HPDE6-E6E7 (cell line): ENCODE measurements at regions not wholly inside any gene's neighbourhood (a gene's known extent, or its start where the extent isn't known, plus 50 kb on each side); places are given as distances from the start of the nearest gene placed in this dataset.
"Not testable (repeated sequence)": the region's sequence is repeated elsewhere in the genome, so short reads cannot be mapped to it uniquely, and the experiment has no call there.

Source experiments
- DNase-seq: peaks from one replicate; pipeline ENCODE4 v3.0.0; 2011; ENCODE audit warnings: missing footprints; ENCODE audit errors: extremely low spot score

DNA sequence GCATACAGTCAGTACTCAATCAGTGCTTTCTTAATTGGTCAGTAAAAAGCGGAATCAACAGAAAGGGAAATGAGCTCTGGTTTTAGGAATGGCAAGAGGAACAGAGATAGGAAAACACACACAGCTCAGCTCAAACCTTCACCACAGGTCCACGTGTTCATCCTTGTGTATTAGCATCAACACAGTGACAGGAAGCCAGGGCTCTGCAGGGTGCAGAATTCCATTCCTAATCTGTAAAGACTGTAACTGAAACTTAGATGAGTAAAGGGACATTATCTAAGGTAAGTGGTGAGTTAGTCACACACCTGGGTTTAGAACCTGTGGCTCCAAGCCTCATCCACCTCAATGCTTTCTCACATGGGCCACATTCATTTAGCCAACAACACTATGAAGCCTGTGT lies 1242.2 kb upstream of the TMEM132C start:
- no peak for DNase-seq

DNA sequence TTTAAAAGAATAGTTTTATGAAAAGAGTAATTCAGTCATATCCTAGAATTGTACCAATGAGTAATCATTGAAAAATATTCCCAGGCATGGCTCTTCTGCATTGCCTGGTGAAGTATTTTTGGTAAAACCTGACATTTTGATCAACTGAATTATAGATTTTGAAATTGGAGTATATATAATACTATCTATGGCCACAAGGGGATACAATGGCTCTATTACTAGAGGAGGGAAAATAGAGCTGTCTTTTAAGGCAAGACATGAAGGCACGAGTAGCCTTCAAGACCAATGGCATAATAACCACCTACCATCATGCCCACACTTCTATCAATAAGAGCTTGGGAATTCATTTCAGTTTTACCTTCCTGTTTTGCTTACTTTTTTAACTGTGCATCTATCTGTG lies 1241.4 kb upstream of the TMEM132C start:
- DNase-seq = peak; percentile 8

DNA sequence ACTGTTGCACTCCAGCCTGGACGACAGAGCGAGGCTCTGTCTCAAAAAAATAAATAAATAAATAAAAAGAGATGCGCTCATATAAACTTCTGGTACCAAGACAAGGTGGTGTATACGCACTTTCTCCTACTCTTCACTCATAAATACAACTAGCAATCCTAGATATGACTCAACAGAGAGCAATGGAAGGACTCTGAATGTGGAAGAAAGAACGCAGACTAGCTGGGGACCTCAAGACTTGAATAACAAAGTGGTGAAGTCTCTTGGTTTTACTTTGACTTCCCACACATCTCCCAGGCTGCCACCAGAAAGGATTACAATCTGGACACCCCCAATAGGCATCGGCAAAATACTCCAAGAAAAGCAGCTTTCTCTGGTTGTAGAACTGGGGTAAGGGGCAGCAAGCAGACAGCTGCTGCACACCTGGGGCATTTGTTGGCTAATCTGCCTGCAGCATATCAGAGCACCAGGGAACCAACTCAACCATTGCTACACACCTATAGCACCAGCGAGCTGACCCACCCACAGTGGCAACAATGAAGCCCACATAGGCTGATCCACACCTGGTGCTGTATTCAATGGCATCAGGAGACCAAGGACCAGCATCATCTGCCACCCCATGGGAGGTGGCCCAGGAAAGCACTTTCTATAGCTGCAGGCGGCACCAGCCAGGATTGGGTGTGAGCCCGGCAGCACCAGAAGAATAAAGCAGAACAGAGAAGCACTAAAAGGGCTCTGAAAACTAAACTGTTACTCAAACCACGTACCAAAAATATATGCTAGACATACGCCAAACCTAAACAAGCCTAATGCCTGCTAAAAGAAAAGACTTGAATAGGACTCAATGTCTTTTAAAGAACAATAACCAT lies 1231.7 kb upstream of the TMEM132C start:
- no peak for DNase-seq

DNA sequence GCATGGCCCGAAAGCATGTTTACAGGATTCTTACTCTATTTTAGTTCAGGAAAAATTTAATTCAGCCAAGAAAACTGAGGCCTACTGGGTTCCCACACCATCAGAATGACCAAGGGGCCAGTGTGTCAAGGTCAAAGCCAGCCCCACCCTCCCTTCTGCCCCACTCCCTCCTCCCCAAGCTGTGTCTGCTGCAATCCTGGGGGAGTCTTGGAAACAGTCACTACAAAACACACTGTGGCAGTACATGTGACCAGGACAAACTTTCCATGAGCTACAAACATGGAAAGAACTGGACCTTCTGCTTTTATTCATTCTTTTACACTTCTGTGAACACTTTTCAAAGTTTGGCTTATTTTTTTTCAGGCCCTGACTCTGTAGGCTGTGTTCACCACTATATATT lies 1228.8 kb upstream of the TMEM132C start:
- DNase-seq = no peak

DNA sequence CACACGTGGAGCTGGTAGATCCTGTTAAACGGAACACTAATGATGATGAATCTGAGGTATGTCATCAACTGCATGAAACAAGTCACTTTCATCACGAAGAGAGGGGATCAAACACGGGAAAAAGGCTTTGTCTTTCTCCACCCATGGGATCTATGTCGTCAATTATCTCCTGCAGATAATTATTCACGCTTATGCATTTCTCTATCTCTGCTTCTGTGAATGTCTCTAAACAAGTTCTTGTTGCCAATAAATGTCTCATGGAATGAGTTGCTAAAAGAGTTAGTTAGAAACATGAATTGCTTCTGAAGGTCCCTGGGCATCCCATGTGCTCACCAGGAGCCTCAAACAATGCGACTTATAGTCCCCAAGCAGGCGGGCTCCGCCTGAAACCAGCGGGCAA lies 1228.2 kb upstream of the TMEM132C start:
- DNase-seq = no peak

DNA sequence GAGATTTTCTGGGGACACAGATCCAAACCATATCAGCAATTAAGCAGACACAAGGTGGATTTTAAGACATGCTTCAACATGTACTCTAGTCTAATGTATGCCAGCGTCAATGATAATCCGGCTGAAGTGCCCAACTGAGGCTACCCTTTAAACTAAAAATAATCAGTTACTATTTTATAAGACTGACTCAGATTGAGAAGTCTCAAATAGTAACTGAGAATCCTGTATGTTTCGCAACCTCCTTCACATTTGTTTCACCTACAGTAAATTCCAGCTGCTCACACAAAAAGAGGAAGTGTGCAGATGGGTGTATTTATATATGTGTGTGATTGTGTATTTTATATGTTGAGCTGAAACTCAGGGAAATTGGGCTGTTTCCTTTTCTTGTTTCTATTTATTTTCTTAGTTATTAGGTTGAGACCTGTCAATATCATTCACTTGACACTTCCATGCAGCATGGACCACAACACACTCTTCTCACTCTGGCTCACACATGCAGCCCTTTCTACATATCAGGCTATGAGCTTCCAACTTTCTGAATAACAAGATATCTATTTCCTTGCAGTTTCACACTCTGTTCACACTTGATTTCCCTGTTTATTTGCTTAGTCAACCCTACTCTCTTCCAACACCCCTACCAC lies 1224.9 kb upstream of the TMEM132C start:
- DNase-seq = no peak

DNA sequence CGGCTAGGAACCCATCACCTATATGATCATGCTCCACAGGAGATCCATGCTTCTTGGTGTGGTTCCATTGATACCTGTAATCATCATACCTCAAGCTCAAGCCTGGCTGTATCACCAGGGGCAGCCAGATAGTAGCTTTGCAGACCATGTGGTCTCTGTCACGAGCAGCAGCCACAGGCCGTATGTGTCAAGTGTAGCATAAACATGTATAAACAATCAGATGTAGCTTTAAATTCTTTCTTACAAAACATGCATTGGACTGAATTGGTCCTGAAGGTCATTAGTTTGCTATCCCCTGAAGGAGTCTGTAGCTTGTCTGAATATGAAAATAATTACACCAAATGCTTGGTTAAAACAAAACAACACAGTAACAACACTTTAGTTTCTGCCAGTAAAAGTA lies 1223.2 kb upstream of the TMEM132C start:
- DNase-seq = no peak

DNA sequence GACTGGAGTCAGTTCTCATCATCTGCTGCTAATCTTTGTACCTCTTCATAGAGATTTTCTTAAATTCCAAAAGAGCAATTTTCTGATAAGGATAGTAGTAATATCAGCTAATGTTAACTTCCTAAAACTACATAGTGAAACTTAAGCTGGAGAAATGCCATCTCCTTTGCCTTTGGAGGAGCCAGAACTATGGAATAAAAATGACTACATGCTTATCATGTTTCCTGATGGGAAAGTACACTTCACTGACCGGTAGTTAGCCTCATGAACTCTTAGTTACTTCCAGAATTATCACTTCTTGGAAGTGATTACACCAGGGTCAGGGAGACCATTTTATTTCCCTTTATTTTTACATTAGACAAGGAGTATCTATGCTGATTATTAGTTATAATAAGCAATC lies 1222.1 kb upstream of the TMEM132C start:
- DNase-seq = no peak

DNA sequence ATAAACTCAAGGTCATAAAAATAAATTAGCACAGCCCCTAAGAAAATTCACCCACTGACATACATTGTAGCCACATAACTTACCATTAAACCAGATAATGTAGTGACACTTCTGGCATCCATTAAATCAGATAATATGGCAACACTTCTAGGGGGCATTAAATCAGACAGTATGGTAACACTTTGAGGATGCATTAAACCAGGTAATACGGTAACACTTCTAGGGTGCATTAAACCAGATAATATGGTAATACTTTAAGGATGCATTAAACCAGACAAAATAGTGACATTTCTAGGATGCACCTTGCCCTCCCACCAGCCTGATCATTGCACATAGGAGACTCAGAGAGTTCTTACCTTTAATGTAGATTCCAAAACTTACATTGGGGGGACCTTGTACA lies 1220.5 kb upstream of the TMEM132C start:
- no peak for DNase-seq

DNA sequence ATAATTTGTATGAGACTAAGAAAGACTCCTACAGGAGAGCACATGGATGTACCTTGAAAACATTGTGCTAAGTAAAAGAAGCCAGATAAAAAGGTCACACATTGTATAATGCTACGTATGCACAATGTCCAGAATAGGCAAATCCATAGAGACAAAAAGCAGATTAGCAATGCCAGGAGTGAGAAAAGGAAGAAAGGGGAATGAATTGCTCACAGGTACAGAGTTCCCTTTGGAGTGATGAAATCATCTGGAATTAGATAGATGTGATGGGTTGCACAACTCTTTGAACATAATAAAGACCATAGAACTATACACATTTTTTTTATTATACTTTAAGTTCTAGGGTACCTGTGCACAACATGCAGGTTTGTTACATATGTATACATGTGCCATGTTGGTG lies 1218.9 kb upstream of the TMEM132C start:
- DNase-seq = no peak

DNA sequence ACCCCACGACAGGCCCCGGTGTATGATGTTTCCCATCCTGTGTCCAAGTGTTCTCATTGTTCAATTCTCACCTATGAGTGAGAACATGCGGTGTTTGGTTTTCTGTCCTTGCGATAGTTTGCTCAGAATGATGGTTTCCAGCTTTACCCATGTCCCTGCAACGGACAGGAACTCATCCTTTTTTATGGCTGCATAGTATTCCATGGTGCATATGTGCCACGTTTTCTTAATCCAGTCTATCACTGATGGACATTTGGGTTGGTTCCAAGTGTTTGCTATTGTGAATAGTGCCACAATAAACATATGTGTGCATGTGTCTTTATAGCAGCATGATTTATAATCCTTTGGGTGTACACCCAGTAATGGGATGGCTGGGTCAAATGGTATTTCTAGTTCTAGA lies 1218.4 kb upstream of the TMEM132C start:
- DNase-seq = not testable (repeated sequence)

DNA sequence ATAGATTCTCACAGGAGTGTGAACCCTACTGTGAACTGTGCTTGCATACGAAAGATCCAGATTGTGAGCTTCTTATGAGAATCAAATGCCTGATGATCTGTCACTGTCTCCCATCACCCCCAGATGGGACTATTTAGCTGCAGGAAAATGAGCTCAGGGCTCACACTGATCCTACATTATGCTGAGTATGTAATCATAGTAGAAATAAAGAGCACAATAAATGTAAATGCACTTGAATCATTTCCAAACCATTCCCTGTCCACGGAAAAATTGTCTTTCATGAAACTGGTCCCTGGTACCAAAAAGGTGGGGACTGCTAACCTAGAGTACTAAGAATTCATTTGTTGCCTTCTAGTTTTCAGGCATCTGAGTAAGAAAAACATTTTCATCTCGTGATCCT lies 1215.8 kb upstream of the TMEM132C start:
- no peak for DNase-seq

DNA sequence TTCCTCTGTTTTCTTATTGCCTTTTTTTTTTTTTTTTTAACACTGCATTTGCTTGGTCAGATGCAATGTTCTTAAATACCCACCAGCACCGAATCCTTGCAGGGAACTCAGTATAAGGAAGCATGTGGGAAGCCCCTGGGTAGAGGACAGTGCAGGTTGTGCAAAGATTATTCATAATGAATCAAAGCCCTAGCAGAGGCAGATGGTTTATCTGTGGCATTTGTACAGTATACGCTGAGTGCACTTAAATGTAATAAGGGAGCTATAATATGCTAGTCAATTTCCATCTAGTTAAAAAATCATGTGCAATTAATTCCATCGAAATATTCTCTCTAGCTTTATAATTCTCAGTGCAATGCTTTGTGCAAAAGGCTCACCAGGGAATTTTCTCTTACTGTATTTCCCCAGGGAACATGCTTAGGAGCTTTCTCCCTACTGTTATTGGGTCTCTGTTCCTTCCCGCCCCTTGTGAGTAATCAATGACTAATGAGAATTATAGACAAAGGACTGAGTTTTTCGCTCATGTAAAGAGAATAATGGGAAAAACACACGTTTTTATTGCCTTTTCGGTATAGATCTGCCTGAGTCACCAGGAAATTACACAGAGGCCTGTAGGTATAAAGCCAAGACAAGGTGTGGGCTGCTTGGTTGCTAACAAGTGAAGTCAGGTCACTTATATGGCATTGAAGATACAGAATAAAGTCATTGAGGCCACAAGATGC lies 1214.3 kb upstream of the TMEM132C start:
- peak; percentile 58 for DNase-seq

DNA sequence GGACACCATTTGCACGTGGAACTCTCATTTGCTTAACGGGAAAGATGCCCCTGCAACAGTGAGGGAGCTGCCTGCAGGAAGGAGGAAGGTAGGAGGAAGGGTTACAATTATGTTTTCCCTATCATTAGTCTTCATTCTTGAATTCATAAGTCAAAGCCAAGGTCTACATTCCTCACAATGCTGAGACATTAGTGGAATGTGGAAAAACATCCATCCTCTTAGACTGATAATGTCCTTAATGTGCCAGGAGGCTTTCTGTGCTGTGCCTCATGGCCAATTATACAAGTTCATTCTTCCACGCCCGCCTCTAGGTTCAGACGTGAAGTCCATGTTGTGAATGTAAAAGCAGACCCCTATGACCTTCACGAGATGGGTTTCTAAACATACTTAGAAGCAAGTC lies 1212.4 kb upstream of the TMEM132C start:
- no peak for DNase-seq

DNA sequence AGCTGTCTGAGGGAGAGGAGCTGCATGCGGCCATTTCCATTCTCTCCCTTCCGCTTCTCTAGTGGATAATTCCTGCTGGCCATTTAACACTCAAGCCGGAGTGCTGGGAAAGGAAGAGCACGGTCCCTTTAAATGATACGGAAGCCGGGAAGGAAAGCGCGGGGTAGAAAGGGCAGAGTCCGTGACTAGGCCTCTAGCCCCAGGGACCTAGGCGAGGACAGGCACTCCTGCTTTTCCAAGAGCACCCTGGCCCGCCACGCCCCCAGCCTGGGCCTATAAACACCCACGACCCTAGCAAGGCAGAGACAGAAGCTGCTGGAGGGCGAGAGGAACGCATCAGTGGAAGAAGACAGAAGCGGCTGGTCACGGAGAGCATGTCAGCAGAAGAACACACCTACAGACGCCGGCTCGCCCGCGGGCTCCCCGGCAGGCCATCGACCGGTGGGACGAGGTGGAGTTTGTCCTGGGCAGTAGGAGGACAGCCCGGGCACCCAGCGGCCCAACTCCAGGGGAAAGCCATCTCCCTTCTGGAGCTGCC lies 1206.6 kb upstream of the TMEM132C start:
- no peak for DNase-seq

DNA sequence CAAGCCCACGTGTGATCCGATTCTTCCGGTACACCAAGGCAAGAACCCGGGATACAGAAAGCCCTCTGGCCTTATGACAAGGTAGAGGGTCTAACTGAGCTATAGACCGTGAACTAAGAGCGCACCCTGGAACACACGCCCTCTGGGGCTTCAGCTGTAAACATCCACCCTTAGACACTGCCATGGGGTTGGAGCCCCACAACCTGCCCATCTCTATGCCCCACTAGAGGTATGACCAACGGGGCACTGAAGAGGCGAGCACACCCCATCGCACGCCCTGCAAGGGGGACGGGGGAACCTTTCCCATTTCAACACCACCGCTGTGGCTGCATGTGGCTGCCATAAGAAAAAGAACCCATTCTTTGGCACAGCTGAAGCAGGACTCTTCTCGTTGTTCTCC lies 1206.0 kb upstream of the TMEM132C start:
- DNase-seq = no peak

DNA sequence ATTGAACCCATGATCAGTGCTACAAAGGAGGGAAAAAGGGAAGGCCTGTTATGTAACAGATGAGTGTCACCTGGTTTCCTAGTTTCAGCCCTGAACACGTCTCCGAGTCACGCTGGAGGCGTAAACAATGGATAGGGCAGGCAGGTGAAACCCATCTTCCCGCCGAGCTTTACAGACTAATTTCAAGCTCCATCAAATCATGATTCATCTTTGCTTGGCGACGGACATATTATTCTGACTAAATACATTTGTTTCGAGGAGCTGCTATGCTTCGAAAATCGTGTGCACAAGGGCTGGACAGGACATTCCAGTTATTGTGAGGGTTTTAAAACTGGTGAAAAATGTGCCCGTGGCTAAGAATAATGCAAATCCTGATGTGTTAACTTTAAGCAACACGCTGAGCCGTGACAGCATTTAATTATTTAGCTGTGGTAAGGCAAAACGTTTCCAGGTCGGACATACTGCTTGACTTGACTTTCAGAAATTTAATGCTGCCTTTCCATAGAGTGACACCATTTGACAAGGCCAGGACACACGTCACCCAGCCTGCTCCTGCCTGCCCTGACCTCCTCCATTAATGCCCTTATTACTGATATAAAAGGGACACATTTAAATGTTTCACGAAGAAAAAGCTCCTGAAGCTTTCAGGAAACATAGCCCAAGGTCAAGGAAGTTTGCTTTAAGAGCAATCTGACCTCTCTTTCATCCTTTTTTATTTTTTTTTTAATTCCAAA lies 1203.5 kb upstream of the TMEM132C start:
- no peak for DNase-seq

DNA sequence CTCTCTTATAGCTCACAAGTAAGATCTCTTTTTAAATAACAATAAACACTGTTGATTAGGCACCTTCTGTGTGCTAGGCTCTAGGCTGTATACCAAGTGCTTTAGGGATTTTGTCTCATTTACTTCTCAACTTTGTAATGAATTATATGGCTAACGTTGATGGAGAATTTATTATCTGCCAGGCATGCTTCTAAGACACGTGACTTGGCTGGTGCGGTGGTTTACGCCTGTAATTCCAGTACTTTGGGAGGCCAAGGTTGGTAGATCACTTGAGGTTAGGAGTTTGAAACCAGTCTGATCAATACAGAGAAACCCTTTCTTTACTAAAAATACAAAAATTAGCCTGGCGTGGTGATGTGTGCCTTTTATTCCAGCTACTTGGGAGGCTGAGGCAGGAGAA lies 1202.8 kb upstream of the TMEM132C start:
- no peak for DNase-seq

DNA sequence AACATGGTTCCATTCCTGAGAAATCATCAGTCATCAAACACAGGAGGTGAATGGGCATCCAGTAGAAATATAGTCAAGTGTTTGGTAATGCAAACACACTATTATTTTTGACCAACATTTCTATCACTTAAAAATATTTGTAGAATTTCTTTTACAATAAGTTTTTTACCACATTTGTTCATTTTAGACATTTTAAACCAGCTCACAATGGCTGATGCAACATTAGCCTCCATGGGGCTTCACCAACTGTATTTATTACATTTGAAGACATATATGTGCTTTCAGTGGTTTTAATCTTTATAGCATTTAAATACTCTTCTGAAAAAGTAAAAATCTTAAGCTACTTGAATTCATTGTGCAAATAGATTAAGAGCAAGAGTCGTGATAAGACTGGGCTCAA lies 1201.4 kb upstream of the TMEM132C start:
- no peak for DNase-seq

DNA sequence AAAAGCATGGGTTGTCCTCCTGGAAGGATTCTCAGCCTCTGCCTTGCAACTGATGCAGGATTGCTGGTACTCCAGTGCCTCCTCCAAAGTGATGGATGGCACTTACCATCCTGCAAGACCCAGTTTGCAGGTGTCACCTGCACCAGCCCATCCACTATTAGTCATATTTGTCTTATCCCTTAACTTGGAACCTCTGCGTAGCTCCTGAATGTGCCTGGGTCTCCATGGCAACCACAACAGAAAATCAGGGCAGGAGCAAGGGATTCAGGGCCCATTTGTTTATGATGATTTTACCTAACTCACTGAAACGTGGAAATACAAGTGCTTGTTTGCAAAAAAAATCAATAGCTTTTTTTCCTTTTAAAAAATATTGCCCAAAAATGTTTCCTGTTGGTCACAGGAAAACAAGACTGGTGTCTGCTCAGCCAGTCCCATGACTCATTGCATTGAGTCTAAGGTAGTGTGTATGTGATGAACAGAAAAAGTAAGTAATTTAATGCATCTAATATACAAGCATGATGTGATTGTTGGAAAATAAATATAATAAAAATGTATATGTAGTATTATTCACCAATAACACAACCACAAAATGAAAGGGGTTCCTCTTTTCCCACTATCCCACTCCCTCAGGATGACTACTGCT lies 1196.3 kb upstream of the TMEM132C start:
- no peak for DNase-seq

DNA sequence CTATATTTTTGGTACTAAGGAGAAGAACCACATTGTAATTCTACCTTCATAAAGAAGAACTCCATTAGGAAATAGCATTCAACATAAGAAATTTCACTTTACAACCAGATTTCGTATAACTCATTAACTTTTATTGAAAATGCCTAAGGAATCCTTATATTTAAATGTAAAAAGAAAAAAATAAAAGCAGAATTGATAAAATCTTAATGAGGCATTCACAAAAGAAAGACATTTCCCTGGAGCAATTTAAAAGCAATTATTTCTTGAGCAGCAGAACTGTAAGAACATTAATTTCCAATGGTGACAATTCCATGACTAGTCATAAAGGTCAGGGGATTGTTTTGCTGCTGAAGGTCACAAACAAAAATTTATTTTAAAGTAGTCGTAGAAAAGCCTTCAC lies 1192.8 kb upstream of the TMEM132C start:
- DNase-seq = no peak
